ENCODE measurements at regions not wholly inside any gene's neighbourhood (a gene's known extent, or its start where the extent isn't known, plus 50 kb on each side); places are given as distances from the start of the nearest gene placed in this dataset.
A peak's percentile ranks its signal among the peaks of the same experiment; 100 is the strongest.

DNA sequence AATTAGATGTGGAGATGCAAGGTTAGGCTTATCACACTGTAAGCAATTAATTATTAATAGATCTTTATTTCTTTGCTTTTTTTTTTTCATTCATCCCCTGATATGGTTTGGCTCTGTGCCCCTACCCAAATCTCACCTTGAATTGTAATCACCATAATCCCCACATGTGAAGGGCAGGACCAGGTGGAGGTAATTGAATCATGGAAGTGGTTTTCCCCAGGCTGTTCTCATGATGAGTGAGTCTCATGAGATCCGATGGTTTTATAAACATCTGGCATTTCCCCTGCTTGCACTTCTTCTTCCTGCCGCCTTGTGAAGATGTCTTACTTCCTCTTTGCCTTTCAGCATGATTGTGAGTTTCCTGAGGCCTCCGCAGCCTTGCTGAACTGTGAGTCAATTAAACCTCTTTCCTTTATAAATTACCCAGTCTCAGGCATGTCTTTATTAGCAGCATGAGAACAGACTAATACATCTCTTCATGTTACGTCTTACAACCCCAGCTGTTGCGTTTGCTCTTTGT, 333.8 kb downstream of the CDH26 start:
- no peak for DNase-seq

DNA sequence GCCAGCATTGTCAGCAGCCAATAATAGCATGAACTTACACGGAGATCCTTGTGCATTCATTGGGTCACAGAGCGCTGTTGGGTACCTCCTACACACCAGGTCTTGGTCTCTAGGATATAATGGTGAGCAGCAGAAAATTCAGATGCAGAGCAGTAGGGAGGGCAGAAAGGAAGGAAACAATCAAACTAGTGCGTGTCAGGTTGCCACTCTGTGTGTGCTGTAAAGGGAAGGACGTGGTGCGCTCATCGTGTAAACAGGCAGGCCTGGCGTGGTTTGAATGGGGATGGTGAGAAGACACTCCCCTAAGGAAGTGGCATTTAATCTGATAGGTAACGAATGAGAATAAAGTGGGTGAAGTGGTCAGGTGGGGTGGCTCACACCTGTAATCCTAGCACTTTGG, 336.4 kb downstream of the CDH26 start:
- DNase-seq, result peak in 1 of 5 donors; percentile 5

- DNase-seq, result no peak
Observed at GRCh38 chr20:60295214-60295613, 337.0 kb downstream of the CDH26 start.

- DNase-seq, result no peak
Observed at GRCh38 chr20:60297649-60298048, 339.4 kb downstream of the CDH26 start.

- DNase-seq, result no peak
Observed at GRCh38 chr20:60298647-60299046, 340.4 kb downstream of the CDH26 start.

- DNase-seq, result no peak
Observed at GRCh38 chr20:60299951-60300350, 341.7 kb downstream of the CDH26 start.

GRCh38 chr20:60300374-60300773, 342.2 kb downstream of the CDH26 start:
- no peak for DNase-seq

DNA sequence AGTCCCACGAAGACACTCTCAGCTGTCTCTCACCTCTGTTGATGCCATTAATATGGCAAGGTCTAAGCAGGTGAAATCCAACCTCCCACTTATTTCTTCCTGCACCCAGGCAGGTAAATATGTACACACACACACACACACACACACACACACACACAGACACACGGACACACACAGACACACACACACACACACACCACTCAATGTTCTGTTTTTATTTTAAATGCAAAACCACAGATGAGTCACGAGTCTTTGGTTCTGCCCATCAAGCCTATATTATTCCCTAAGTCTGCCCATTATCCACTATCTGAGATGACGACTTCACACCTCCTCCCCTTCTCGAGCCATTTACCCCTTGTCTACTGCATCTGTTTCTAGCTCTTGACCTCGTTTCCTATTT, 344.7 kb downstream of the CDH26 start:
- DNase-seq, result no peak

DNA sequence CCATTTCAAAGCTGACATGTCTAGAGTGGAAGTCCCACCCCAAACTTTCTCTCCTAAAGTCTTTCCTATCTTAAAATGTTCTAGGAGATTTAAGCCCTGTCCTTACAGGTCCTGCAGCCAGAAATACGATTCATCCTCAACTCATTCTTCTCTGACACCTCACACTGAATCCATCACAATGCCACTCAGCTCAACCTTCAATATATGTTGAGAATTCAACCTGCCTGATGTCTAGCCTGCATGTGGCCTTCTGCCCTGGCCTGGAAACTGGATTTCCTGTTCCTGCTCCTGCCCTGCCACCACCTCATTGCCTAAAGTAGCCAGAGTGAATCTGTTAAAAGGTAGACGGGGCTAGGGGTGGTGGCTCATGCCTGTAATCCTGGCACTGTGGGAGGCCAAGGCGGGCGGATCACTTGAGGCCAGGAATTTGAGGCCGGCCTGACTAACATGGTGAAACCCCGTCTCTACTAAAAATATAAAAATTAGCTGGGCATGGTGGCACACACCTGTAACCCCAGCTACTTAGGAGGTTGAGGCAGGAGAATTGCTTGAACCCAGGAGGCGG, 345.9 kb downstream of the CDH26 start:
- no peak for DNase-seq

DNA sequence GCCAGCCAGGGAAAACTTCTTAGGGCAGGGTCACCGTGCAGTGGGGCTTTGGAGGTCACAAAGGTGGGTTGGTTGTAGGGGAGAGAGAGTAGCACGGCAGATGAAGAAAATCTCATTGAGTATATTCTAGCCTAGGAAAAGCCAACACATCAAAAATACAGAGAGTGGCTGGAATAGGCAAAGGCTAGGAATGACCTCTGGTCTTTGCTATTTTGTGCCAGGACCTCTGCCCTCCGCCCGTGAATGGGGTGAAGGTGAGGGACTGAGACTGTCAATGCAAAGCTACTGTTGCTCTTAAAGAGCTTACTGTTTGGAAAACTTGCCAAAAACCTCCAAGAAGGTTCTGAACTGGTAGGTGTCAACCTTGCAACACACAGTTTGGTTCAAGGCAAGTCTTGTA, 346.7 kb downstream of the CDH26 start:
- DNase-seq, result no peak

DNA sequence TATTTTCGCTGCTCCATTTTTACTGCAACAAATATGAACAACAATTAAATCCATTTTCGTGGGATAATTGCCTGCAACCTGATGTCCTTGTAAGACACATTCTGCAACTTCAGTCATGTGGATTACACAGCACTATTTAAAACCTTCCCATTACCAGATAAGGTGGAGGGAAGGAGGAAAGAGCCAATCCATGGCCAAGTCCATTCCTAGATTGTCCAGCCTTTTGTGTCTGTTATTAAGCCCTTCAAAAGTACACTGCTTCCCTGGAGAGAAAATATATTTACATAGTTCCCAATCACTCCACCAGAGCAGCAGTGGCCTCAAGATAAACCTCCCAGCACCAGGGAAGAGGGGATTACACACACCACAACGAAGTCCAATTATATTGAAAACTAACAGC, 347.9 kb downstream of the CDH26 start:
- no peak for DNase-seq

GRCh38 chr20:60306551-60306950, 348.3 kb downstream of the CDH26 start:
- DNase-seq, result no peak

- DNase-seq, result no peak
Observed at GRCh38 chr20:60310560-60311349, 352.5 kb downstream of the CDH26 start.

- no peak for DNase-seq
Observed at GRCh38 chr20:60313191-60313590, 355.0 kb downstream of the CDH26 start.

GRCh38 chr20:60313614-60314013, 355.4 kb downstream of the CDH26 start:
- DNase-seq, result no peak

DNA sequence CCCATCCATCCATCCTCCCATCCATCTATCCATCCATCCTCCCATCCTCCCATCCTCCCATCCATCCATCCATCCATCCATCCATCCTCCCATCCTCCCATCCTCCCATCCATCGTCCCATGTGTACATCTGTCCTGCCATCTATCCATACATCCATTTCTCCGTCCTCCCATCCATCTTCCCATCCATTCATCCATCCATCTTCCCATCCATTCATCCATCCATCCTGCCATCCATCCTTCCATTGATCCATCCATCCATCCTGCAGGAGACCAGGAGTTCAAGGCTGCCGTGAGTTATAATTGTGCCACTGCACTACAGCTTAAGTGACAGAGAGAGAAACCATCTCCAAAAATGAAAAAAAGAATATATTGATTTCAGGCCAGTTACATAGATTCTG, 356.5 kb downstream of the CDH26 start:
- DNase-seq, result no peak

DNA sequence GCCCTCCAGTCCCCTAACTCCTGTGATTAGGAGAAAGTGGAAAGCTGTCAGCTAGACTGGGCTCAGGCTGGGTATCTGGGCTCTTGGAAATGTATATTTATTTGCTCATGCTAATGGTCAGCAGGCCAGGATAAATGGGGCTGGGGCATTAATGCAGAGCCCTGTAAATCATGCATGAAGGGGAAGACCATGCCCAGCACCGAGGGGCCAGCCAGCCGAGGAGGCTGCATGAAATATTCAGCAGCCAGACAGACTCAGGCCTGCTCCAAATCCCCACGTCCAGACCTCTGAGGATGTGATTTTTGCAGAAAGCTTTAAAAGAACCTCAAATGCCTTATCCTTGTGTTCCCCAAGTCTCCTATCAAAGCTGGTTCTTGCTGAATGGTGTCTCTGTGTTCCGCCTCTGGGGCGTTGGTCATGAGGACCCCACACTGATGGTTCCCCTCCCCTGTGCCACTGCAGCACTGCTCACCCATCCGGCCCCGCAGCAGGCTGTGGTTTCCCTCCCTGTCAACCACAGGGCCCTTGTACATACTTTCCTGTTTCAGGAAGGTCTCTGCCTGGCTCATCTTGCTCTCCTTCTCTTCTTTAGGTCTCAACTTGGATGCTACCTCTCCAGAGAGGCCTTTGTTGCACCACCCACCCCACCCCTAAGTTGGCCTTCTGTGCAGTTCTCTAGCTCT, 358.4 kb downstream of the CDH26 start:
- no peak for DNase-seq

- no peak for DNase-seq
Observed at GRCh38 chr20:60317401-60317800, 359.2 kb downstream of the CDH26 start.

GRCh38 chr20:60321601-60322000, 363.4 kb downstream of the CDH26 start:
- no peak for DNase-seq

DNA sequence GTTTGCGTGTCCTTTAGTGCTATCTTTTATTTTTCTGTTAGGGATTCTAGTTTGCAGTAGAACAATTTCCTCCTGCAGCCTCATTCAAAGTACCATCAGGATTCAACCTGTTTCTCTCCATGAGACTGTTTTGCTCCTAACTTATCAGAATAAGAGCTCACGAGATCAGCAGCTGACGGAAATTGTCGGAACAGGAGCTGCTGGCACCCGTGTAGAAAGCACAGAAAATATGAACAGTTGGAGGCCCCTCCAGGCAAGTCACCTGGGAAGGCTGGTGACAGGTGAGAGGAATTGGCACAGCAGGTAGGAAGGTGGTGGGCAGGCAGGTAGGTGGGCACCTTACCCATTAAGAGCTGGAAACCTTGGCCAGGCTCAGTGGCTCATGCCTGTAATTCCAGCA, 368.6 kb downstream of the CDH26 start:
- DNase-seq, result no peak

GRCh38 chr20:60327971-60328660, 369.9 kb downstream of the CDH26 start:
- no peak for DNase-seq

GRCh38 chr20:60330461-60330860, 372.2 kb downstream of the CDH26 start:
- no peak for DNase-seq

GRCh38 chr20:60331688-60332300, 373.6 kb downstream of the CDH26 start:
- no peak for DNase-seq
